Keratinocyte (primary cell): ENCODE measurements at regions not wholly inside any gene's neighbourhood (a gene's known extent, or its start where the extent isn't known, plus 50 kb on each side); places are given as distances from the start of the nearest gene placed in this dataset.

Source experiments
- CTCF ChIP-seq, 3 experiments: IDR thresholded peaks in 1 of 3; conservative IDR thresholded peaks in 1 of 3; optimal IDR thresholded peaks in 1 of 3; 2 replicates in 2 of 3; 3 replicates in 1 of 3; pipeline versions ENCODE3 to v1.5.1; 2011; ENCODE audit warnings: low read length in 3 of 3, mild to moderate bottlenecking in 3 of 3, moderate library complexity in 2 of 3, control low read depth in 1 of 3, inconsistent platforms in 1 of 3; ENCODE audit not compliant: insufficient read depth in 2 of 3; ENCODE audit errors: extremely low read depth in 1 of 3
- EZH2 ChIP-seq: IDR thresholded peaks from one replicate; pipeline ENCODE4 v1.6.1; 2012; ENCODE audit warnings: inconsistent platforms, mild to moderate bottlenecking, low read length, moderate library complexity

- TF ChIP-seq CTCF (optimal IDR thresholded peaks at IDR 0.05 in 1 of 3, IDR thresholded peaks at IDR 0.05 in 1 of 3, conservative IDR thresholded peaks at IDR 0.05 in 1 of 3; ENCODE audit: extremely low read depth in 1 of 3, insufficient read depth in 2 of 3, low read length in 3 of 3) (no peak), EZH2 (no peak)
Measured at GRCh38 chr4:157821814-157822213, 351.0 kb downstream of the GASK1B start.
